GM23248 (cell line): ENCODE measurements at regions not wholly inside any gene's neighbourhood (a gene's known extent, or its start where the extent isn't known, plus 50 kb on each side); places are given as distances from the start of the nearest gene placed in this dataset.

Source experiments
- EZH2 ChIP-seq: fragments of 200-600 bp; sonication (generic); IDR thresholded peaks from 2 replicates; pipeline ENCODE4 v1.6.1; 2018; ENCODE audit warnings: antibody characterized with exemption, mild to moderate bottlenecking; ENCODE audit not compliant: insufficient read depth, poor library complexity, severe bottlenecking
- EZH2phosphoT487 ChIP-seq: fragments of 200-600 bp; sonication (generic); IDR thresholded peaks from 2 replicates; pipeline ENCODE4 v1.6.1; 2018; ENCODE audit warnings: antibody characterized with exemption, moderate library complexity, mild to moderate bottlenecking, low read depth; ENCODE audit not compliant: insufficient read depth

DNA sequence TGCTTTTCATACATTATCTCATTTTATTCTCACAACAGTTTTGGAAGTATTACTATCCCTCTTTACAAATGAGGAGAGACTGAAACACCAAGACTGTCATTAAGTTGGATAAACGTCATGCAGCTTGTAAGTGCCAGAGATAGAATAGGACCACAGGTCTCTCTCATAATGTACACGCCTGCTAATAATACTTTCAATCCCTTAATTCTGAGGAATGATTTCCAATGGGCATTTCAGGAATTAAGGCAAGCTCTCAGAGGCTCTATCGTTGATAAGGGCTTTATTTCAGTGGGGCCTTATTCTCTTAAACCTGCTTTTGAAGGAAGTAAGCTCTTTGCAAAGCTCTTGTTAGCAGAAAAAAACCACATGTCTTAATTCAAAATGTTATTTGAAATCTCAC, 229.1 kb downstream of the NFKBIZ start:
- TF ChIP-seq EZH2 (no peak), EZH2phosphoT487 (no peak)
